Breast epithelium (tissue), 4 donors: ENCODE measurements at regions not wholly inside any gene's neighbourhood (a gene's known extent, or its start where the extent isn't known, plus 50 kb on each side); places are given as distances from the start of the nearest gene placed in this dataset.
"Not testable (repeated sequence)": the region's sequence is repeated elsewhere in the genome, so short reads cannot be mapped to it uniquely, and the experiment has no call there.

ENCODE experiments used
- DNase-seq, 2 donors: peaks; one replicate each; pipeline ENCODE4 v3.0.0-alpha.2; 2019; ENCODE audit warnings: low spot score in 2 of 2
- H3K27ac ChIP-seq, 2 donors: fragments of 200-600 bp; sonication (generic) in 1 of 2; one replicate each; pipeline ENCODE4 v1.5.1; 2016 to 2019; ENCODE audit warnings: mild to moderate bottlenecking in 1 of 2
- H3K27me3 ChIP-seq, 2 donors: fragments of 200-600 bp; sonication (generic) in 1 of 2; one replicate each; pipeline versions ENCODE4 v1.5.1 to v1.6.0; 2017 to 2019; ENCODE audit warnings: control low read depth in 1 of 2, mild to moderate bottlenecking in 1 of 2
- H3K36me3 ChIP-seq: fragments of 200-600 bp; one replicate; pipeline ENCODE4 v1.5.1; 2019
- H3K4me1 ChIP-seq, 2 donors: fragments of 200-600 bp; sonication (generic); one replicate each; pipeline ENCODE4 v1.5.1; 2016 to 2019; ENCODE audit warnings: control low read depth in 1 of 2
- H3K4me3 ChIP-seq, 3 donors: fragments of 200-600 bp; sonication (generic); 1 replicate in 2 of 3; 2 replicates in 1 of 3; pipeline ENCODE4 v1.5.1; 2016 to 2019; ENCODE audit warnings: mild to moderate bottlenecking in 3 of 3, moderate library complexity in 2 of 3
- H3K9me3 ChIP-seq, 2 donors: fragments of 200-600 bp; sonication (generic) in 1 of 2; one replicate each; pipeline ENCODE4 v1.5.1; 2016 to 2019; ENCODE audit warnings: control low read depth in 1 of 2
- CTCF ChIP-seq, 3 donors: fragments of 450-650 bp; IDR thresholded peaks; one replicate each; pipeline ENCODE4 v1.5.1; 2016 to 2017; ENCODE audit warnings: antibody characterized with exemption in 3 of 3, mild to moderate bottlenecking in 3 of 3, moderate library complexity in 3 of 3
- POLR2A ChIP-seq: fragments of 450-650 bp; IDR thresholded peaks from one replicate; pipeline ENCODE4 v1.6.1; 2016; ENCODE audit warnings: antibody characterized with exemption, mild to moderate bottlenecking, moderate library complexity
- POLR2AphosphoS5 ChIP-seq, 3 donors: sonication (generic); formaldehyde crosslinking; IDR thresholded peaks; one replicate each; pipeline ENCODE4 v1.6.1; 2017; ENCODE audit warnings: antibody characterized with exemption in 3 of 3
- intact Hi-C: fragments of 100-400 bp; cut with DNase I; formaldehyde crosslinking; loops from one replicate; pipeline ENCODE4 v1.15.1; 2023; ENCODE audit warnings: low total_unique reads

DNA sequence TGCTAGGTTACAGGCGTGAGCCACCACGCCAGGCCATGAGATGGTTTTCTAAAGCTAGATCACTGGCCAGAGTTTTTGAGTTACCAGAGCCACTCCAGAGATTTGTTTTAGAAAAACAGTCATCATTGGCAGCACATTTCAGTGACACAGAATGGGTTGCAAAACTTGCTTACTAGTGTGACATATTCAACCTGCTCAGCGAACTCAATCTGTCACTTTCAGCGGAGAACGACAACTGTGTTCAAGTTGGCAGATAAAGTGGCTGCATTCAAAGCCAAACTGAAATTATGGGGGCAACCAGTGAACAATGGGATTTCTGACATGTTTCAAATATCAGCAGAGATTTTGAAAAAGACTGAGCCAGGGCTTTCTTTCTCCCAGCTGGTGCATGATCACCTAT is 456.3 kb upstream of the ISX start:
- no peaks in the 10 kb centered on the region for H3K36me3 ChIP-seq
- DNase-seq, result no peak
- H3K27ac ChIP-seq, result no peak overlapping the region
- TF ChIP-seq CTCF (IDR thresholded peaks at IDR 0.05), result no peak
- TF ChIP-seq POLR2A, result no peak
- no peak for TF ChIP-seq POLR2AphosphoS5 (IDR thresholded peaks at IDR 0.05)
- intact Hi-C loops, result no loop called here
- H3K4me3 ChIP-seq, result no peak overlapping the region
- H3K9me3 ChIP-seq, result no peaks in the 10 kb centered on the region
- H3K27me3 ChIP-seq, result peaks cover 0 to 8% of the 10 kb centered on the region in 2 donors
- H3K4me1 ChIP-seq, result no peaks in the 10 kb centered on the region

GRCh38 chr22:34620161-34620560 is 445.8 kb upstream of the ISX start:
- TF ChIP-seq CTCF (IDR thresholded peaks at IDR 0.05) (no peak), POLR2AphosphoS5 (IDR thresholded peaks at IDR 0.05) (no peak), POLR2A (no peak)
- Histone ChIP-seq H3K4me1 (no peaks in the 10 kb centered on the region), H3K9me3 (no peaks in the 10 kb centered on the region), H3K36me3 (no peaks in the 10 kb centered on the region), H3K4me3 (no peak overlapping the region), H3K27ac (no peak overlapping the region), H3K27me3 (peaks cover 0 to 11% of the 10 kb centered on the region in 2 donors)
- intact Hi-C loops, result no loop called here
- no peak for DNase-seq

DNA sequence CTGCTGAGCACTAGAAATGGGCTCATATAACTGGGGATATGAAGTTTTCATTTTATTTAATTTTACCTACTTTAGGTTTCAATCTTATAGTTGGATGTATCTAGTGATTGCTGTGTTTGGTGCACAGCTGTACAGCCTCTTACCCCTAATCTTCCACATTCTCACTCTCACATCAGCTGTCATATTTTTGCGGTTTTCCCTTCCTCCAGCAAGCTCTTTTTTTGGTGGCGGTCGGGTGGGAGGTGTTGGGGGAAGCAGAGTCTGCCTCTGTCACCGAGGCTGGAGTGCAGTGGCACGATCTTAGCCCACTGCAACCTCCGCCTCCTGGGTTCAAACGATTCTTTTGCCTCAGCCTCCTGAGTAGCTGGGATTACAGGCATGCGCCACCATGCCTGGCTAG is 445.1 kb upstream of the ISX start:
- DNase-seq, result no peak
- intact Hi-C loops, result no loop called here
- TF ChIP-seq CTCF (IDR thresholded peaks at IDR 0.05), result no peak
- no peak for TF ChIP-seq POLR2AphosphoS5 (IDR thresholded peaks at IDR 0.05)
- no peak for TF ChIP-seq POLR2A
- H3K9me3 ChIP-seq, result no peaks in the 10 kb centered on the region
- no peak overlapping the region for H3K27ac ChIP-seq
- H3K4me1 ChIP-seq, result no peaks in the 10 kb centered on the region
- no peak overlapping the region for H3K4me3 ChIP-seq
- H3K36me3 ChIP-seq, result no peaks in the 10 kb centered on the region
- peaks cover 0 to 11% of the 10 kb centered on the region in 2 donors for H3K27me3 ChIP-seq

DNA sequence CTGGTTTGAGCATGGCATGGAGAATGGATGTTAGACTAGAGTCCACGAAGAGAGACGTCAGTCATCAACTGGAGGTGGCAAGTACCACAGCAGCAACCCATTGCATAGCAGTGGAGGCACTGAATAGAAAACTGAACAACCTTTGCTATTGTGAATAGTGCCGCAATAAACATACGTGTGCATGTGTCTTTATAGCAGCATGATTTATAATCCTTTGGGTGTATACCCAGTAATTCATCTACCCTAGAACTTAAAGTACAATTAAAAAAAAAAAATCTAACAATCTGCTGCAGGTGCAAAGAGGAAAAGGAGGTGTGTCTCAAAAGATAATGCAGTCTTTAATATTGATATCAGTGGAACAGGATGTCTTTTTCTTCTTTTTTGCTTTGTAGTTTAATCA is 443.4 kb upstream of the ISX start:
- Histone ChIP-seq H3K27me3 (peaks cover 0 to 11% of the 10 kb centered on the region in 2 donors), H3K4me1 (no peaks in the 10 kb centered on the region), H3K4me3 (no peak overlapping the region), H3K9me3 (no peaks in the 10 kb centered on the region), H3K36me3 (no peaks in the 10 kb centered on the region), H3K27ac (no peak overlapping the region)
- intact Hi-C loops, result no loop called here
- DNase-seq, result no peak
- TF ChIP-seq POLR2AphosphoS5 (IDR thresholded peaks at IDR 0.05) (no peak), POLR2A (no peak), CTCF (IDR thresholded peaks at IDR 0.05) (no peak)

DNA sequence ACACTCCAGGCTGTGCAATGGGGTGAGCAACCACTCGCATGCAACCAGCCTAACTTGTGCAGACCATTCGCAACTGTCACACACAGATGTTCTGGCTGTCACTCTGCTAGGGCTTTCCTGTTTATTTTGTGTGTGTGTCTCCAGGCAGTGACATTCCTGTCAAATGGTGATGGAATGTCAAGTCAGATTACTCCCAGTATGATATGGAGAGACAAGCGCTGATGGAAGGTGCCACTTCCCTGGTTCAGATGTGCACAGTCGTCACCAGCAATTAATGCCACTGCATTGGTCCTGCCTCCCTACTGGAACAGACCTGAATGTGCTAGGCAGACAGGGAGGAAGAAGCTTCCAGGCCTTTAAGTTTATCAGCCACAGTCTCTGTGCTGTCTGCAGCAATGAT is 442.4 kb upstream of the ISX start:
- no peak for TF ChIP-seq POLR2AphosphoS5 (IDR thresholded peaks at IDR 0.05)
- TF ChIP-seq POLR2A, result no peak
- TF ChIP-seq CTCF (IDR thresholded peaks at IDR 0.05), result no peak

GRCh38 chr22:34625892-34626291 is 440.1 kb upstream of the ISX start:
- H3K27ac ChIP-seq, H3K36me3 ChIP-seq, H3K4me1 ChIP-seq, DNase-seq, H3K4me3 ChIP-seq, intact Hi-C loops, H3K27me3 ChIP-seq: not testable (repeated sequence)
- peaks cover 0 to 11% of the 10 kb centered on the region in 2 donors for H3K9me3 ChIP-seq

More for the DNA sequence above, 442.4 kb upstream of the ISX start:
- no peaks in the 10 kb centered on the region for H3K9me3 ChIP-seq
- H3K4me1 ChIP-seq, result no peaks in the 10 kb centered on the region
- no peak overlapping the region for H3K4me3 ChIP-seq
- no peak for DNase-seq
- intact Hi-C loops, result no loop called here
- H3K27me3 ChIP-seq, result peaks cover 0 to 10% of the 10 kb centered on the region in 2 donors
- H3K36me3 ChIP-seq, result no peaks in the 10 kb centered on the region
- H3K27ac ChIP-seq, result no peak overlapping the region
